ENCODE measurements at regions not wholly inside any gene's neighbourhood (a gene's known extent, or its start where the extent isn't known, plus 50 kb on each side); places are given as distances from the start of the nearest gene placed in this dataset.
"Not testable (repeated sequence)": the region's sequence is repeated elsewhere in the genome, so short reads cannot be mapped to it uniquely, and the experiment has no call there.

- TF ChIP-seq, protein P1, sequence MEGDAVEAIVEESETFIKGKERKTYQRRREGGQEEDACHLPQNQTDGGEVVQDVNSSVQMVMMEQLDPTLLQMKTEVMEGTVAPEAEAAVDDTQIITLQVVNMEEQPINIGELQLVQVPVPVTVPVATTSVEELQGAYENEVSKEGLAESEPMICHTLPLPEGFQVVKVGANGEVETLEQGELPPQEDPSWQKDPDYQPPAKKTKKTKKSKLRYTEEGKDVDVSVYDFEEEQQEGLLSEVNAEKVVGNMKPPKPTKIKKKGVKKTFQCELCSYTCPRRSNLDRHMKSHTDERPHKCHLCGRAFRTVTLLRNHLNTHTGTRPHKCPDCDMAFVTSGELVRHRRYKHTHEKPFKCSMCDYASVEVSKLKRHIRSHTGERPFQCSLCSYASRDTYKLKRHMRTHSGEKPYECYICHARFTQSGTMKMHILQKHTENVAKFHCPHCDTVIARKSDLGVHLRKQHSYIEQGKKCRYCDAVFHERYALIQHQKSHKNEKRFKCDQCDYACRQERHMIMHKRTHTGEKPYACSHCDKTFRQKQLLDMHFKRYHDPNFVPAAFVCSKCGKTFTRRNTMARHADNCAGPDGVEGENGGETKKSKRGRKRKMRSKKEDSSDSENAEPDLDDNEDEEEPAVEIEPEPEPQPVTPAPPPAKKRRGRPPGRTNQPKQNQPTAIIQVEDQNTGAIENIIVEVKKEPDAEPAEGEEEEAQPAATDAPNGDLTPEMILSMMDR (conservative IDR thresholded peaks at IDR 0.05) = no peak
- TF ChIP-seq ZFX (IDR thresholded peaks at IDR 0.05) = no peak
- no peak overlapping the region for H3K27ac ChIP-seq
Measured at GRCh38 chr3:150124142-150124541, 153.4 kb upstream of the PFN2 start.

- H3K27ac ChIP-seq = not testable (repeated sequence)
Measured at GRCh38 chr3:150123249-150123648, 152.6 kb upstream of the PFN2 start.

DNA sequence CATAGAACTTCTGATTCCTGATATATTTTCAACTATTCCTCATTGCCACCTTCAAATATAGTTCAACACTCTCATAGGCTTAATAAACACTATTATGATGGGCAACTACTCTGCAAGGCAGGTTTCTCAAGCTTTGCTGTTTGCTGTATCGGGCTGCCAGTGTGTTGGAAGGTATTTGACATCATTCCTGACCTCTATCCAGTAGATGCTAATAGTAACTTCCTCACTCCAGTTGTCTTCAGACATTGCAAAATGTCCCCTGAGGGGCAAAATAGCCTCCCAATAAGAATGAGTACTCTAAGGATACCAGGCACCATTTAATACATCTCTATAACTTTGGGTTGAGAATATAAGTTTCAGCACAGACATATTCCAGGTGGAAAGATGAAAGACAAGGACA is 147.5 kb upstream of the PFN2 start:
- TF ChIP-seq, protein P1 (conservative IDR thresholded peaks at IDR 0.05) = no peak
- TF ChIP-seq ZFX (IDR thresholded peaks at IDR 0.05) = no peak
- no peak overlapping the region for H3K27ac ChIP-seq

DNA sequence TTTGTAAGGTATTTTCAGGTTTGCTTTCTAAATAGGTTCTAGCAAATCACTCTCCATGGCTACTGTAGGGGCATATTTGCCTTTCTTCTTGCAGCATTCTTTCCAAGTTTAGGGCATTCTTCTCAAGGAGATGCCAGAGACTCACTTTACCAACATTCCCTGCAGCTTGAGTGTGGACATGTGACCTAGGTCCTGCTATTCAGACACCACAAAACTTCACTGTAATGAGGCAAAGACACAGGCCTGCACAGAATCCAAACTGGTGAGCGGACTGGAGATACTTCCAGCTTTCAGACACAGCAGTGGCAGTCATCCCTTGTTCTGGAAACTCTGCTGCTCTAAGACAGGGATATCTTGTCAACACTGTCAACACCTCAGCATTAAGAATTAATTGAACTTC is 146.4 kb upstream of the PFN2 start:
- no peak overlapping the region for H3K27ac ChIP-seq
- TF ChIP-seq, protein P1 (conservative IDR thresholded peaks at IDR 0.05) = no peak
- TF ChIP-seq ZFX (IDR thresholded peaks at IDR 0.05) = no peak

DNA sequence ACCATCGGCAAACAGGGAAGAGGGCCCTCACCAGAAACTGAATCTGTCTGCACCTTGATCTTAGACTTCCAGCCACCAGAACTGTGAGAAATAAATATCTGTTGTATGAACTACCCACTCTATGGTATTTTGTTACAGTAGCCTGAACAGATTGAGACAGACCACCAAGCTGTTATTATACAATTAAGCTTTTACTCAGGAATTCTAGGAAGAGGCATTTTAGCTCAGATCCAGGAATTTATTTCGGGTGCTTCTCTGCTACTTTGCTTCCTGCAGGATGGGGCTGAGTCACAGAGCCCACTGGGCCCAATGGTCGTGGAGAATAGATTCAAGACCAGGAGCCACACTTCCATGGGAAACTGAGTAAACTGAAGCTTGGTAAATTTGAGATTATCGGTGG is 145.5 kb upstream of the PFN2 start:
- no peak overlapping the region for H3K27ac ChIP-seq
- TF ChIP-seq, protein P1 (conservative IDR thresholded peaks at IDR 0.05) = no peak
- no peak for TF ChIP-seq ZFX (IDR thresholded peaks at IDR 0.05)

DNA sequence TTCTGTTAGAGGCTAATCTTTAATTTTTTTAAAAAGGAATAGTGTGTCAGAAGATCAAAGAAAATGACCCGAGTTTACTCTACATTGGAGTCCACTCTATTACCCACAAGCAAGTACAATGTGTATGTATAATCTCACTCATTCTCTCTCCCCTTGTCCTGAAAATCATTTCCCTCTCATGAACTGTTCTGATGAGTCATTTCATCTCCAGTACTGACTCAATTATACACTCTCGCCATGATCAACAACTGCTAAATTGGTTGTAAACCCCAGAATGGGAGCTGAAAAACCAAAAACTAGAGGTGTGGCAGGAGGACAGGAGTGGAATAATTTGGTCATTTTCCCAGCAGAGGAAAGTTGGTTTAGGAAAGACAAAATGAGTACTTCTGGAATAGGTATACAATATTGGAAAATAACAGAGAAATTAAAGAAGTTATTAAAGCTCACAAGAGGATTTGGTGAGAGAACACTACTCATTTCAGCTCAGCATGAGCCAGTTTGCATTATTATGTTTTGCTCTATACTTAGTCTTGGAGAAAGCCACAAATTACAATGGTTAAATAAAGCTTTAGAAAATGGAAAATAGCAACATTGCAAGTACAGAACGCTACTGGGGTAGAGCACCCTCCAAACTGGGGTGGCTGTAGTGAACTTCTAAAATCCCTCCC is 144.3 kb upstream of the PFN2 start:
- TF ChIP-seq, protein P1 (conservative IDR thresholded peaks at IDR 0.05) = no peak
- H3K27ac ChIP-seq = no peak overlapping the region

DNA sequence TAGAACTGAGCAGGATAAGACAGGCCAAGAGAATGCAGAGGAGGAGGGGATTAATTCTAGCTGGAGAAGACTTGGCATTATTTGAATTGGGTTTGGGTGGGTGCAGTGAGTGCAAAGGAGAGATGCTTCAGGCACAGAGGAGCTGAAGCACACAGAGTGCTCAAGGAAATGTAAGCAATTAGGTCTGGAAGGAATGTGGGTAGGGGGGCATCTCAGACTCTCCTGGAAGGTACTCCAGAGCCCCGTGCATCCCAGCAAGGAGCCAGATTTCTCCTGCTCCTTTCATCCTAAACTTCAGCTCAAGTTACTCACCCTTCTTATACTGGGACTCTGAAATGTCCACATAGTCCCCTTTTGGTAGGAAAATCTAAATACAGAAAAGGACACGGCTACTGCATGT is 143.6 kb upstream of the PFN2 start:
- no peak overlapping the region for H3K27ac ChIP-seq
- TF ChIP-seq, protein P1 (conservative IDR thresholded peaks at IDR 0.05) = no peak
- no peak for TF ChIP-seq ZFX (IDR thresholded peaks at IDR 0.05)

GRCh38 chr3:150110097-150110496 is 139.4 kb upstream of the PFN2 start:
- no peak for TF ChIP-seq ZFX (IDR thresholded peaks at IDR 0.05)
- TF ChIP-seq, protein P1 (conservative IDR thresholded peaks at IDR 0.05) = no peak
- H3K27ac ChIP-seq = no peak overlapping the region

Data from C4-2B (cell line).